ENCODE measurements at regions not wholly inside any gene's neighbourhood (a gene's known extent, or its start where the extent isn't known, plus 50 kb on each side); places are given as distances from the start of the nearest gene placed in this dataset.

DNA sequence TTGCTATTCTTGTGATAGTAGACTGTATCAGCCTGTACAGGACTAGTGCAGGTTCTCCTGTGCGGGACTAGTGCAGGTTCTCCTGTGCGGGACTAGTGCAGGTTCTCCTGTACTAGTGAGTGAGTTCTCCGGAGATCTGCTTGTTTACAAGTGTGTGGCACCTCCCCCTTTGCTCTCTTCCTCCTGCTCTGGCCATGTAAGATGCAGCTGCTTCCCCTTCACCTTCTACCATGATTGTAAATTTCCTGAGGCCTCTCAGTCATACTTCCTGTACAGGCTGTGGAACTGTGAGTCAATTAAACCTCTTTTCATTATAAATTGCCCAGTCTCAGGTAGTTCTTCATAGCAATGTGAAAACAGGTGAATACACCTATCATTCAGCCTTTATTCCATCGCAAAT lies 289.6 kb downstream of the TEX29 start:
- TF ChIP-seq, protein P1, sequence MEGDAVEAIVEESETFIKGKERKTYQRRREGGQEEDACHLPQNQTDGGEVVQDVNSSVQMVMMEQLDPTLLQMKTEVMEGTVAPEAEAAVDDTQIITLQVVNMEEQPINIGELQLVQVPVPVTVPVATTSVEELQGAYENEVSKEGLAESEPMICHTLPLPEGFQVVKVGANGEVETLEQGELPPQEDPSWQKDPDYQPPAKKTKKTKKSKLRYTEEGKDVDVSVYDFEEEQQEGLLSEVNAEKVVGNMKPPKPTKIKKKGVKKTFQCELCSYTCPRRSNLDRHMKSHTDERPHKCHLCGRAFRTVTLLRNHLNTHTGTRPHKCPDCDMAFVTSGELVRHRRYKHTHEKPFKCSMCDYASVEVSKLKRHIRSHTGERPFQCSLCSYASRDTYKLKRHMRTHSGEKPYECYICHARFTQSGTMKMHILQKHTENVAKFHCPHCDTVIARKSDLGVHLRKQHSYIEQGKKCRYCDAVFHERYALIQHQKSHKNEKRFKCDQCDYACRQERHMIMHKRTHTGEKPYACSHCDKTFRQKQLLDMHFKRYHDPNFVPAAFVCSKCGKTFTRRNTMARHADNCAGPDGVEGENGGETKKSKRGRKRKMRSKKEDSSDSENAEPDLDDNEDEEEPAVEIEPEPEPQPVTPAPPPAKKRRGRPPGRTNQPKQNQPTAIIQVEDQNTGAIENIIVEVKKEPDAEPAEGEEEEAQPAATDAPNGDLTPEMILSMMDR (IDR thresholded peaks at IDR 0.05; ENCODE audit: low read length) = no peak
- no peak for TF ChIP-seq EZH2phosphoT487 (IDR thresholded peaks at IDR 0.05; ENCODE audit: low read length)
